Cardiac fibroblast (primary cell): ENCODE measurements at regions not wholly inside any gene's neighbourhood (a gene's known extent, or its start where the extent isn't known, plus 50 kb on each side); places are given as distances from the start of the nearest gene placed in this dataset.
A peak's percentile ranks its signal among the peaks of the same experiment; 100 is the strongest.
"Not testable (repeated sequence)": the region's sequence is repeated elsewhere in the genome, so short reads cannot be mapped to it uniquely, and the experiment has no call there.

ENCODE experiments used
- DNase-seq, 2 donors: peaks; one replicate each; pipeline versions ENCODE4 v3.0.0 to v3.0.0-alpha.2; 2010; ENCODE audit warnings: low read depth in 2 of 2
- H3K4me3 ChIP-seq, 2 donors: replicated peaks in 1 of 2; 1 replicate in 1 of 2; 2 replicates in 1 of 2; pipeline ENCODE4 v1.5.1; 2011; ENCODE audit warnings: low read depth in 2 of 2, low read length in 2 of 2, mild to moderate bottlenecking in 2 of 2, moderate library complexity in 1 of 2
- CTCF ChIP-seq: IDR thresholded peaks from one replicate; pipeline ENCODE4 v1.5.1; 2011; ENCODE audit warnings: low read depth, mild to moderate bottlenecking, low read length, inconsistent platforms

GRCh38 chr3:178345944-178346343 is 190.3 kb upstream of the KCNMB2 start:
- H3K4me3 ChIP-seq: no peak overlapping the region
- no peak for TF ChIP-seq CTCF
- DNase-seq: no peak

GRCh38 chr3:178348561-178349217 is 187.5 kb upstream of the KCNMB2 start:
- not testable (repeated sequence) for DNase-seq, H3K4me3 ChIP-seq

GRCh38 chr3:178349218-178349596 is 187.0 kb upstream of the KCNMB2 start:
- not testable (repeated sequence) for H3K4me3 ChIP-seq, DNase-seq

- peak; percentile 39 to 55 for DNase-seq
- H3K4me3 ChIP-seq: no peak overlapping the region
- no peak for TF ChIP-seq CTCF
These were observed 185.5 kb upstream of the KCNMB2 start for GRCh38 chr3:178350763-178351162.

- TF ChIP-seq CTCF: no peak
- peak; percentile 90 to 94 for DNase-seq
These were observed 183.8 kb upstream of the KCNMB2 start for GRCh38 chr3:178352326-178353005.

GRCh38 chr3:178353006-178353694 is 183.1 kb upstream of the KCNMB2 start:
- no peak overlapping the region for H3K4me3 ChIP-seq
- no peak for TF ChIP-seq CTCF
- peak; percentile 16 to 44 for DNase-seq

More at GRCh38 chr3:178352326-178353005, 183.8 kb upstream of the KCNMB2 start:
- no peak overlapping the region for H3K4me3 ChIP-seq

- peak in 1 of 2 donors; percentile 15 for DNase-seq
- no peak for TF ChIP-seq CTCF
- no peak overlapping the region for H3K4me3 ChIP-seq
These were observed 176.5 kb upstream of the KCNMB2 start for GRCh38 chr3:178359728-178360127.

GRCh38 chr3:178363048-178363447 is 173.2 kb upstream of the KCNMB2 start:
- not testable (repeated sequence) for H3K4me3 ChIP-seq, DNase-seq
